ENCODE measurements at regions not wholly inside any gene's neighbourhood (a gene's known extent, or its start where the extent isn't known, plus 50 kb on each side); places are given as distances from the start of the nearest gene placed in this dataset.
"Not testable (repeated sequence)": the region's sequence is repeated elsewhere in the genome, so short reads cannot be mapped to it uniquely, and the experiment has no call there.

- no peak for DNase-seq (ENCODE audit: low read depth in 2 of 3, low spot score in 1 of 3)
Observed at GRCh38 chr2:133624551-133624950, 56.3 kb upstream of the NCKAP5 start.

GRCh38 chr2:133627741-133628140 lies 59.5 kb upstream of the NCKAP5 start:
- no peak for DNase-seq (ENCODE audit: low read depth in 2 of 3, low spot score in 1 of 3)

GRCh38 chr2:133633309-133633708 lies 65.0 kb upstream of the NCKAP5 start:
- DNase-seq (ENCODE audit: low read depth in 2 of 3, low spot score in 1 of 3), result no peak

- DNase-seq (ENCODE audit: low read depth in 2 of 3, low spot score in 1 of 3), result no peak
Observed at GRCh38 chr2:133633881-133634409, 65.7 kb upstream of the NCKAP5 start.

- DNase-seq (ENCODE audit: low read depth in 2 of 3, low spot score in 1 of 3), result no peak
Observed at GRCh38 chr2:133635131-133635530, 66.9 kb upstream of the NCKAP5 start.

GRCh38 chr2:133636287-133636686 lies 68.0 kb upstream of the NCKAP5 start:
- DNase-seq (ENCODE audit: low read depth in 2 of 3, low spot score in 1 of 3), result no peak

- DNase-seq (ENCODE audit: low read depth in 2 of 3, low spot score in 1 of 3), result no peak
Observed at GRCh38 chr2:133640103-133640502, 71.8 kb upstream of the NCKAP5 start.

- no peak for DNase-seq (ENCODE audit: low read depth in 2 of 3, low spot score in 1 of 3)
Observed at GRCh38 chr2:133641497-133641896, 73.2 kb upstream of the NCKAP5 start.

- no peak for DNase-seq (ENCODE audit: low read depth in 2 of 3, low spot score in 1 of 3)
Observed at GRCh38 chr2:133641942-133642725, 73.9 kb upstream of the NCKAP5 start.

- DNase-seq (ENCODE audit: low read depth in 2 of 3, low spot score in 1 of 3), result no peak
Observed at GRCh38 chr2:133642791-133643191, 74.5 kb upstream of the NCKAP5 start.

- DNase-seq (ENCODE audit: low read depth in 2 of 3, low spot score in 1 of 3), result no peak
Observed at GRCh38 chr2:133643863-133644262, 75.6 kb upstream of the NCKAP5 start.

GRCh38 chr2:133644846-133645245 lies 76.6 kb upstream of the NCKAP5 start:
- no peak for DNase-seq (ENCODE audit: low read depth in 2 of 3, low spot score in 1 of 3)

GRCh38 chr2:133647386-133647785 lies 79.1 kb upstream of the NCKAP5 start:
- DNase-seq (ENCODE audit: low read depth in 2 of 3, low spot score in 1 of 3), result not testable (repeated sequence)

- no peak for DNase-seq (ENCODE audit: low read depth in 2 of 3, low spot score in 1 of 3)
Observed at GRCh38 chr2:133651861-133652260, 83.6 kb upstream of the NCKAP5 start.

- DNase-seq (ENCODE audit: low read depth in 2 of 3, low spot score in 1 of 3), result no peak
Observed at GRCh38 chr2:133652398-133652797, 84.1 kb upstream of the NCKAP5 start.

GRCh38 chr2:133653056-133653455 lies 84.8 kb upstream of the NCKAP5 start:
- DNase-seq (ENCODE audit: low read depth in 2 of 3, low spot score in 1 of 3), result no peak

- DNase-seq (ENCODE audit: low read depth in 2 of 3, low spot score in 1 of 3), result no peak
Observed at GRCh38 chr2:133654949-133655348, 86.7 kb upstream of the NCKAP5 start.

GRCh38 chr2:133655610-133656009 lies 87.3 kb upstream of the NCKAP5 start:
- no peak for DNase-seq (ENCODE audit: low read depth in 2 of 3, low spot score in 1 of 3)

- DNase-seq (ENCODE audit: low read depth in 2 of 3, low spot score in 1 of 3), result no peak
Observed at GRCh38 chr2:133657591-133657990, 89.3 kb upstream of the NCKAP5 start.

- DNase-seq (ENCODE audit: low read depth in 2 of 3, low spot score in 1 of 3), result no peak
Observed at GRCh38 chr2:133658020-133658903, 90.0 kb upstream of the NCKAP5 start.

- no peak for DNase-seq (ENCODE audit: low read depth in 2 of 3, low spot score in 1 of 3)
Observed at GRCh38 chr2:133660510-133660909, 92.2 kb upstream of the NCKAP5 start.

GRCh38 chr2:133661392-133661791 lies 93.1 kb upstream of the NCKAP5 start:
- no peak for DNase-seq (ENCODE audit: low read depth in 2 of 3, low spot score in 1 of 3)
